SU-DHL-6 (cell line): ENCODE measurements at regions not wholly inside any gene's neighbourhood (a gene's known extent, or its start where the extent isn't known, plus 50 kb on each side); places are given as distances from the start of the nearest gene placed in this dataset.

ENCODE experiments used
- H2AFZ ChIP-seq: fragments of 200-600 bp; sonication (generic); 2 replicates; pipeline ENCODE4 v1.6.1; 2014; ENCODE audit warnings: low read depth, mild to moderate bottlenecking, moderate library complexity, mixed read lengths, antibody characterized with exemption, low read length; ENCODE audit not compliant: severe bottlenecking
- H3F3A ChIP-seq: fragments of 200-600 bp; shearing (Covaris generic); 2 replicates; pipeline ENCODE4 v1.6.0; 2016; ENCODE audit warnings: antibody characterized with exemption, mild to moderate bottlenecking; ENCODE audit not compliant: insufficient read depth
- H3K27ac ChIP-seq: fragments of 200-600 bp; sonication (generic); 2 replicates; pipeline ENCODE4 v1.5.1; 2016; ENCODE audit warnings: low read depth, mild to moderate bottlenecking, low read length, moderate library complexity, mixed read lengths
- H3K27me3 ChIP-seq: fragments of 200-600 bp; sonication (generic), shearing (Covaris generic); 2 replicates; pipeline ENCODE4 v1.6.0; 2014; ENCODE audit warnings: mild to moderate bottlenecking, low read length
- H3K36me3 ChIP-seq: fragments of 200-600 bp; sonication (generic); 2 replicates; pipeline ENCODE4 v1.6.1; 2014; ENCODE audit warnings: mild to moderate bottlenecking, low read length, mixed read lengths
- H3K4me2 ChIP-seq: fragments of 300-600, 200-600 bp; shearing (Covaris generic), sonication (generic); 2 replicates; pipeline ENCODE4 v1.6.0; 2014; ENCODE audit warnings: low read length, low read depth, mild to moderate bottlenecking; ENCODE audit not compliant: poor library complexity, severe bottlenecking
- H3K4me3 ChIP-seq: fragments of 200-600 bp; sonication (generic); 2 replicates; pipeline ENCODE4 v1.5.1; 2014; ENCODE audit warnings: antibody characterized with exemption, low read length, mild to moderate bottlenecking, mixed read lengths; ENCODE audit not compliant: insufficient read depth, poor library complexity, severe bottlenecking
- H3K79me2 ChIP-seq: fragments of 200-600 bp; sonication (generic); 2 replicates; pipeline ENCODE4 v1.6.1; 2014; ENCODE audit warnings: mild to moderate bottlenecking, low read length, moderate library complexity; ENCODE audit not compliant: insufficient read depth
- H3K9ac ChIP-seq: fragments of 200-600 bp; sonication (generic); 2 replicates; pipeline ENCODE4 v1.7.0; 2014; ENCODE audit warnings: mild to moderate bottlenecking, low read length
- H3K9me2 ChIP-seq: fragments of 200-600 bp; sonication (generic); replicated peaks from 2 replicates; pipeline ENCODE4 v1.6.1; 2014; ENCODE audit warnings: low read length; ENCODE audit not compliant: insufficient read depth
- H3K9me3 ChIP-seq: fragments of 200-600 bp; sonication (generic); 2 replicates; pipeline ENCODE4 v1.6.1; 2014; ENCODE audit warnings: low read length, mixed read lengths; ENCODE audit not compliant: insufficient read depth
- H4K20me1 ChIP-seq: fragments of 200-600 bp; sonication (generic); 2 replicates; pipeline ENCODE4 v1.6.1; 2014; ENCODE audit warnings: low read depth, mild to moderate bottlenecking, antibody characterized with exemption, low read length, moderate library complexity, mixed read lengths
- CTCF ChIP-seq: fragments of 200-600 bp; sonication (generic); IDR thresholded peaks from one replicate; pipeline ENCODE4 v1.5.1; 2017; ENCODE audit warnings: antibody characterized with exemption, mild to moderate bottlenecking, low read length, moderate library complexity; ENCODE audit not compliant: insufficient read depth, poor library complexity, severe bottlenecking
- EZH2phosphoT487 ChIP-seq: fragments of 200-600 bp; sonication (generic), shearing (Covaris generic); conservative IDR thresholded peaks from 2 replicates; pipeline ENCODE4 v1.6.1; 2018; ENCODE audit warnings: mild to moderate bottlenecking, antibody characterized with exemption, low read length, moderate library complexity, mixed read lengths

DNA sequence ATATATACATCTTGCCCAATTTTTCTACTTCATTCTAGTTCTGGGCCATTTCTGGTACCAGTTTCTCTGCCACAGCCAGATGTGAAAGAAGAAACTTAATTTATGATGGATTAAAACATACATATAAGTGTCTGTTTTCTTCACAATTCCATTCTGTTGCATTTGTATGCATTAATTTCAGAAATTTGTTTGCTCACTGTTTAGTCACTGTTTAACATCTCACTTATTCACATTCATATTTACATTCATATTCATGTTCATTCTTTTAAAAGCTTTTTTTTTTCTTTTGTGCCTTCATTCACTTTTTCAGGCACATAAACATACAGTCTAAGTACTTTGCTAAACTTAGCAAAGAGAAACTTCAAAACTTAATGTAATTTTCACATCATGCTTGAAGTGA, 684.0 kb upstream of the CDH9 start:
- no peak overlapping the region for H3K4me3 ChIP-seq
- no peaks in the 10 kb centered on the region for H3K79me2 ChIP-seq
- H3K9ac ChIP-seq = no peak overlapping the region
- H3K4me2 ChIP-seq = no peak overlapping the region
- no peaks in the 10 kb centered on the region for H3K9me3 ChIP-seq
- peak overlapping the region; percentile 62 for H2AFZ ChIP-seq
- no peaks in the 10 kb centered on the region for H3F3A ChIP-seq
- no peaks in the 10 kb centered on the region for H3K9me2 ChIP-seq
- H3K36me3 ChIP-seq = no peaks in the 10 kb centered on the region
- H3K27ac ChIP-seq = no peak overlapping the region
- no peaks in the 10 kb centered on the region for H4K20me1 ChIP-seq
- no peaks in the 10 kb centered on the region for H3K27me3 ChIP-seq
- TF ChIP-seq EZH2phosphoT487 = no peak
- TF ChIP-seq CTCF = no peak

GRCh38 chr5:27708534-27708933, 670.1 kb upstream of the CDH9 start:
- H3K27ac ChIP-seq = no peak overlapping the region
- no peak overlapping the region for H3K9ac ChIP-seq
- H3K36me3 ChIP-seq = no peaks in the 10 kb centered on the region
- TF ChIP-seq EZH2phosphoT487 = no peak
- TF ChIP-seq CTCF = no peak
- H3K4me2 ChIP-seq = no peak overlapping the region
- no peaks in the 10 kb centered on the region for H3K79me2 ChIP-seq
- no peaks in the 10 kb centered on the region for H4K20me1 ChIP-seq
- no peaks in the 10 kb centered on the region for H3K9me2 ChIP-seq
- H3K27me3 ChIP-seq = no peaks in the 10 kb centered on the region
- H3F3A ChIP-seq = no peaks in the 10 kb centered on the region
- H3K9me3 ChIP-seq = no peaks in the 10 kb centered on the region; the same call in 1 of the 2 replicates
- no peak overlapping the region for H3K4me3 ChIP-seq
- H2AFZ ChIP-seq = no peak overlapping the region

DNA sequence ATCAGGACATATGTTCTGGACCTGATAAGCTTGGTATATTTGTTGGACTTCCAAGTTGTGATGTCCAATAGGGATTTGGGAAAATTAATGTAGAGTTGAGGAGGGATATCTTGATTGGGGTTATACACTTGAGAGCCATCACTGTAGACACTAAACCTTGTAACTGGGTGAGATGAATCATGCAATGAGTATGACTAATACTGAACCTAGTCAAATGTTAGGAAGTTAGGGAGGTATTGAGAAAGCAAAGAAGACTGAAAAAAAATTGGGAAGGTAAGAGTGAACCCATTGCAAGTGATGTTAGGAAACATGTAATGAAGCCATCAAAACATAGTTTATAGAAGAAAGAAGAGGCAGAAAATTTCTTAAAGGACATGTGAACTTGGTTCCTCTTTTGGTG, 668.4 kb upstream of the CDH9 start:
- Histone ChIP-seq H3K9me3 (no peaks in the 10 kb centered on the region), H3K27me3 (no peaks in the 10 kb centered on the region), H3K27ac (no peak overlapping the region), H3K79me2 (no peaks in the 10 kb centered on the region), H3K9ac (no peak overlapping the region), H3K4me3 (no peak overlapping the region), H3K9me2 (no peaks in the 10 kb centered on the region), H3K4me2 (no peak overlapping the region), H2AFZ (no peak overlapping the region), H3F3A (no peaks in the 10 kb centered on the region), H3K36me3 (no peaks in the 10 kb centered on the region), H4K20me1 (no peaks in the 10 kb centered on the region)
- TF ChIP-seq EZH2phosphoT487 (no peak), CTCF (no peak)

GRCh38 chr5:27705661-27706060, 667.3 kb upstream of the CDH9 start:
- H3K9ac ChIP-seq = no peak overlapping the region
- no peaks in the 10 kb centered on the region for H3K79me2 ChIP-seq
- no peak for TF ChIP-seq CTCF
- no peak for TF ChIP-seq EZH2phosphoT487
- H3K4me2 ChIP-seq = no peak overlapping the region
- H3K27me3 ChIP-seq = no peaks in the 10 kb centered on the region
- H3K36me3 ChIP-seq = no peaks in the 10 kb centered on the region
- no peaks in the 10 kb centered on the region for H3F3A ChIP-seq
- no peak overlapping the region for H3K4me3 ChIP-seq
- no peak overlapping the region for H2AFZ ChIP-seq
- no peaks in the 10 kb centered on the region for H3K9me3 ChIP-seq
- no peaks in the 10 kb centered on the region for H3K9me2 ChIP-seq
- H4K20me1 ChIP-seq = no peaks in the 10 kb centered on the region
- no peak overlapping the region for H3K27ac ChIP-seq
